ENCODE measurements at regions not wholly inside any gene's neighbourhood (a gene's known extent, or its start where the extent isn't known, plus 50 kb on each side); places are given as distances from the start of the nearest gene placed in this dataset.

GRCh38 chr2:235312571-235312970 is 181.3 kb upstream of the AGAP1 start:
- no peak for DNase-seq

- DNase-seq: peak; percentile 8 to 50
These were observed 179.4 kb upstream of the AGAP1 start for GRCh38 chr2:235314371-235314930.

GRCh38 chr2:235319095-235319494 is 174.7 kb upstream of the AGAP1 start:
- DNase-seq: no peak

- DNase-seq: no peak
These were observed 173.5 kb upstream of the AGAP1 start for GRCh38 chr2:235320326-235320725.

GRCh38 chr2:235324324-235324723 is 169.5 kb upstream of the AGAP1 start:
- no peak for DNase-seq

GRCh38 chr2:235325151-235325550 is 168.7 kb upstream of the AGAP1 start:
- no peak for DNase-seq

GRCh38 chr2:235328991-235329390 is 164.9 kb upstream of the AGAP1 start:
- DNase-seq: no peak

GRCh38 chr2:235330775-235331451 is 162.9 kb upstream of the AGAP1 start:
- DNase-seq: no peak

- DNase-seq: no peak
These were observed 161.5 kb upstream of the AGAP1 start for GRCh38 chr2:235332240-235332890.

GRCh38 chr2:235333076-235333475 is 160.8 kb upstream of the AGAP1 start:
- no peak for DNase-seq

- DNase-seq: no peak
These were observed 159.7 kb upstream of the AGAP1 start for GRCh38 chr2:235334179-235334578.

GRCh38 chr2:235343156-235343774 is 150.6 kb upstream of the AGAP1 start:
- DNase-seq: no peak

GRCh38 chr2:235343869-235344268 is 150.0 kb upstream of the AGAP1 start:
- DNase-seq: no peak

- no peak for DNase-seq
These were observed 148.1 kb upstream of the AGAP1 start for GRCh38 chr2:235345745-235346144.

GRCh38 chr2:235347691-235348090 is 146.2 kb upstream of the AGAP1 start:
- DNase-seq: no peak

- DNase-seq: no peak
These were observed 145.5 kb upstream of the AGAP1 start for GRCh38 chr2:235348329-235348728.

GRCh38 chr2:235350234-235350633 is 143.6 kb upstream of the AGAP1 start:
- DNase-seq: no peak

- DNase-seq: no peak
These were observed 141.3 kb upstream of the AGAP1 start for GRCh38 chr2:235352541-235352940.

GRCh38 chr2:235357881-235358280 is 136.0 kb upstream of the AGAP1 start:
- DNase-seq: no peak

- DNase-seq: no peak
These were observed 134.8 kb upstream of the AGAP1 start for GRCh38 chr2:235358981-235359471.

- DNase-seq: no peak
These were observed 133.4 kb upstream of the AGAP1 start for GRCh38 chr2:235360446-235360845.

- no peak for DNase-seq
These were observed 128.1 kb upstream of the AGAP1 start for GRCh38 chr2:235365743-235366142.

- no peak for DNase-seq
These were observed 127.5 kb upstream of the AGAP1 start for GRCh38 chr2:235366390-235366789.

- no peak for DNase-seq
These were observed 127.0 kb upstream of the AGAP1 start for GRCh38 chr2:235366807-235367206.
